Activated naive CD4-positive, alpha-beta T cell treated with anti-CD3 and anti-CD28 coated beads, Interleukin-2, amount 10 ng/mL, durations not matched to agents 7 days and 5 days (primary cell): ENCODE measurements at regions not wholly inside any gene's neighbourhood (a gene's known extent, or its start where the extent isn't known, plus 50 kb on each side); places are given as distances from the start of the nearest gene placed in this dataset.
"Not testable (repeated sequence)": the region's sequence is repeated elsewhere in the genome, so short reads cannot be mapped to it uniquely, and the experiment has no call there.

Source experiments
- CTCF ChIA-PET: fragments of 350-600 bp; sonication (Branson Sonifier 250); formaldehyde crosslinking; loops from one replicate; lab custom pipeline; 2021; ENCODE audit warnings: antibody characterized with exemption; lab: Charles Lee
- DNase-seq: peaks from one replicate; pipeline ENCODE4 v3.0.0-alpha.2; 2020
- H3K27ac Mint-ChIP-seq: one replicate; pipeline ENCODE4 v1.8.0; 2021; ENCODE audit warnings: mild to moderate bottlenecking, moderate library complexity, mixed read lengths
- H3K27me3 Mint-ChIP-seq: one replicate; pipeline ENCODE4 v1.8.0; 2021; ENCODE audit warnings: mild to moderate bottlenecking, mixed read lengths
- H3K36me3 Mint-ChIP-seq: one replicate; pipeline ENCODE4 v1.8.0; 2021; ENCODE audit warnings: mixed read lengths
- H3K4me1 Mint-ChIP-seq: one replicate; pipeline ENCODE4 v1.8.0; 2021; ENCODE audit warnings: mixed read lengths
- H3K4me3 Mint-ChIP-seq: one replicate; pipeline ENCODE4 v1.8.0; 2021; ENCODE audit warnings: mild to moderate bottlenecking, moderate library complexity, mixed read lengths
- H3K9me3 Mint-ChIP-seq: one replicate; pipeline ENCODE4 v1.8.0; 2021; ENCODE audit warnings: mixed read lengths

DNA sequence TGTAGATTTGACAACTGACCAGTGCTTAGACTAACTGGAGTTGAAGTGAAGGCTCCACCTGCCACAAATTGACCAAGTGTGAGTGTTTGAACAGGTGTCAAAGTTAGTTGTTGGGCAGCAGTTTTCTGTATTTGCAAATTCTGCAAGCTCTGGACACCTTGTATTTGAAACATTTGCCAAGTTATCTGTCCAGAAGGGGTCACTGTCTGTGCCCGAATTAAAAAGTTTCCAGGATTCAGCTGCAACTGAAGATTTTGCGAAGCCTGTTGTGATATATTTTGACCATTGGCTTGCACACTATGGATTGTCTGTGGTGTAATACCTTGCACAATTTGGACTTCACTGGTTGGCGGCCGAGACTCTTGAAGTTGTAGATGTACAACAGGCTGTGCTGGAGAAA lies 1690.7 kb downstream of the SLITRK5 start:
- Mint-ChIP-seq H3K4me1 (no peaks in the 10 kb centered on the region), H3K27ac (no peak overlapping the region), H3K27me3 (no peaks in the 10 kb centered on the region), H3K4me3 (no peak overlapping the region), H3K36me3 (no peaks in the 10 kb centered on the region), H3K9me3 (peaks cover 2% of the 10 kb centered on the region)
- no peak for DNase-seq
- CTCF ChIA-PET = interaction anchor here (1.2 kb wide), 1 partner anchor 11 kb away, joined by 3 read pairs; no protein-coding TSS in a partner anchor

DNA sequence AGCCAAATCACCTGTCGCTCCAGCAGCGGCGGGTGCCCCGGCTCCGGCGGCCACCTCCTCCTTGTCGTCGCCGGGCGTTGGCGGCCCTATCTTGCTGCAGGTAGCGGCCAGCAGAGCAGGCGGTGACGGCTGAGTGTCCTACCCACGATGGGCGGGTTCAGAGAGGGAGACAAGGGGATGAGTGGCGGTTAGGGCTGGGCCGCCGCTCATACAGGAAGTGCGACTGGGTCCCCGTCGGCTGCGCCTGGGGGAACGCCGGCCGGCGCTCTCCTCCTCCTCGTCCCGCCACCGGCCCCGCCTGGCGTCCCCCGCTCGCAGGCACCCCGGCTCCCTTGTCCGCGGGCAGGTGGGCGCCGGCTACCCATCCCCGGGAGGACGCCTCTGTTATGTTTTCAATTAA lies 1692.0 kb downstream of the SLITRK5 start:
- DNase-seq = no peak
- CTCF ChIA-PET = no interaction called here
- no peak overlapping the region for H3K4me3 Mint-ChIP-seq
- H3K36me3 Mint-ChIP-seq = no peaks in the 10 kb centered on the region
- H3K27ac Mint-ChIP-seq = no peak overlapping the region
- no peaks in the 10 kb centered on the region for H3K27me3 Mint-ChIP-seq
- peaks cover 2% of the 10 kb centered on the region for H3K9me3 Mint-ChIP-seq
- no peaks in the 10 kb centered on the region for H3K4me1 Mint-ChIP-seq

DNA sequence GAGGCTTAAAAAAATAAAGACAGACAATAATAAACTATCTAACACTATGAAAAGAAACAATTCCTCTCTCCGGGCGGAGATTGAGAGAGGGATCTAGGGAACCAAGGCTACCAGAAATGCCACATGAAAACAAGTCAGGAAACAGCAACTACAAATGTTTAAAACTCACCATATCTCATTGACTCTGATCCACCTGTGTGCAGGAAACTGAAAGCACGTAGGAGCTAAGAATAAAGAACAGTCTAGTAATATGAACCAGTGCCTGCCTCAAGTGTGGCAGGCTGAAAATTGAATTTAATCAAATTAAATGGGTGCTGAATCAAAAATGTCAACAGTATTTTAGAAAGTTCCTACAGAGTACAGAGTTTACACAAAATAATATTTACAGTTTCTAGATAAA lies 1701.0 kb downstream of the SLITRK5 start:
- H3K4me1 Mint-ChIP-seq = no peaks in the 10 kb centered on the region
- H3K36me3 Mint-ChIP-seq = no peaks in the 10 kb centered on the region
- peaks cover 2% of the 10 kb centered on the region for H3K9me3 Mint-ChIP-seq
- no peak overlapping the region for H3K27ac Mint-ChIP-seq
- DNase-seq = no peak
- no peaks in the 10 kb centered on the region for H3K27me3 Mint-ChIP-seq
- CTCF ChIA-PET = interaction anchor here (1.0 kb wide), 1 partner anchor 10 kb away, joined by 3 read pairs; no protein-coding TSS in a partner anchor
- H3K4me3 Mint-ChIP-seq = no peak overlapping the region

DNA sequence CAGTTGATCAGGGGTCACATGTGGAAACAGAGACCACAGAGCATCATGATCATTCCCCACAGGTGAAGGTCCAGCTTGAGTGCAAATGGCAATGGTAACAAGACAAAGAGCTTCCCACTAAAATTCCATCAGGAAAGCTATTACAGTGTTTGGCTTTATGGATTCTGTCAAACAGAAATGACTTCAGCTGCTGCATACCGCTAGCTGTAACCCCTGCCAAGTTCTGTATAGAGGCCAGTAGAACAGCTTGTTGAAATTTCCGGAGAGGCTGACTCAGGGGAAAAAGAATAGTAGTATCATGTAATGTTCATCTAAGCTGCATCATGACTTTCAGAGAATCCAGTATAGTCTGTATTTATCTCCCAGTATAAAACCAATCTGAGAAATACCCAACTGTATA lies 1704.7 kb downstream of the SLITRK5 start:
- no peak overlapping the region for H3K4me3 Mint-ChIP-seq
- CTCF ChIA-PET = no interaction called here
- peaks cover 2% of the 10 kb centered on the region for H3K9me3 Mint-ChIP-seq
- no peaks in the 10 kb centered on the region for H3K36me3 Mint-ChIP-seq
- no peak for DNase-seq
- no peak overlapping the region for H3K27ac Mint-ChIP-seq
- no peaks in the 10 kb centered on the region for H3K27me3 Mint-ChIP-seq
- H3K4me1 Mint-ChIP-seq = no peaks in the 10 kb centered on the region

DNA sequence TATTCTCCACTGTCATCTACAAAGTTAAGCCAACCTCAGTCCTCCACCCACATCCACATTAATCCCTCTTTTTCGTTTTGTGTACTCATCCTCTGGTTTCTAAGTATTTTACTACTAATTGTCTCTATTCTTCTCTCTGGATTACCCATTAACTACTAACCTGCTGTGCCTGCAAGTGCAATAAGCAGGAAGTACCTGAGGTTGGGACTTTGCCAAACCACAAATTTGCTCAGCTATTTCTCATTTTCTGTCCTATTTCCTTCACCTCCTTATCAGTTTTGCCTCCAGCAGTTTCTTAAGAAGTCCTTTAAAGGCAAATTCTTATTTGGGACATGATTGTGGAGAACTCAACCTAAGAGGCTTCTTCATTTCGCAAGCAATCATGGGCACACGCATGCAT lies 1708.9 kb downstream of the SLITRK5 start:
- Mint-ChIP-seq H3K27me3 (no peaks in the 10 kb centered on the region), H3K4me3 (no peak overlapping the region)
- CTCF ChIA-PET = no interaction called here

DNA sequence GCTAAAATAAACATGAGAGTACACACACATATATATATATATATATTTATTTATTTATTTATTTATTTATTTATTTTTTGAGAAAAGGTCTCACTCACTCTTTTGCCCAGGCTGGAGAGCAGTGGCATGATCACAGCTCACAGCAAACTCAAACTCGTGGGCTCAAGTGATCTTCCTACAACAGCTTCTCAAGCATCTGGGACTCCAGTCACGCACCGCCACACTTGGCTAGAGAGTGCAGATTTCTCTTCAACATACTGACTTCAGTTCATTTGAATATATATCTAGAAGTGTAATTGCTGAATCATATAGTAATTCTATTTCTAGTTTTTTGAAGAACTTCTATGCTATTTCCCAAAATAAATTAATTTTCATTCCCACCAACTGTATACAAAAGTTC lies 1711.8 kb downstream of the SLITRK5 start:
- H3K4me1 Mint-ChIP-seq = no peaks in the 10 kb centered on the region
- H3K36me3 Mint-ChIP-seq = no peaks in the 10 kb centered on the region
- peaks cover 2% of the 10 kb centered on the region for H3K9me3 Mint-ChIP-seq
- CTCF ChIA-PET = no interaction called here
- H3K27me3 Mint-ChIP-seq = no peaks in the 10 kb centered on the region
- DNase-seq = no peak
- no peak overlapping the region for H3K4me3 Mint-ChIP-seq
- H3K27ac Mint-ChIP-seq = no peak overlapping the region

More for the DNA sequence above, 1708.9 kb downstream of the SLITRK5 start:
- Mint-ChIP-seq H3K27ac (no peak overlapping the region), H3K9me3 (peaks cover 2% of the 10 kb centered on the region), H3K36me3 (no peaks in the 10 kb centered on the region), H3K4me1 (no peaks in the 10 kb centered on the region)
- no peak for DNase-seq

DNA sequence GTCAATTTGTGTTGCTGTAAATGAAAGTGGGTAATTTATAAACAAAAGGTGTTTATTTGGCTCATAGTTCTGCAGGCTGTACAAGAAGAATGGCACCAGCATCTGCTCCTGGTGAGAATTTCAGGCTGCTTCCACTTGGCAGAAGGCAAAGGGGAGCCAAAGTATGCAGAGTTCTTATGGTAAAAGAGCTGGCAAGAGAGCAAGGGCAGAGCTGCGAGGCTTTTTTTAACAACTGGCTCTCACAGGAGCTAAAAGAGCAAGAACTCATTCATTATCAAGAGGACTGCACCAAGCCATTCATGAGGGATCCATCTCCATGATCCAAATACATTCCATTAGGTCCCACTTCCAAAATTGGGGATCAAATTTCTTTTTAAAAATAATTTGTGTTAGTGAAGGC lies 1712.7 kb downstream of the SLITRK5 start:
- H3K4me3 Mint-ChIP-seq = no peak overlapping the region
- no peak for DNase-seq
- no peaks in the 10 kb centered on the region for H3K4me1 Mint-ChIP-seq
- CTCF ChIA-PET = no interaction called here
- H3K27me3 Mint-ChIP-seq = no peaks in the 10 kb centered on the region
- no peak overlapping the region for H3K27ac Mint-ChIP-seq
- peaks cover 2% of the 10 kb centered on the region for H3K9me3 Mint-ChIP-seq
- H3K36me3 Mint-ChIP-seq = no peaks in the 10 kb centered on the region

DNA sequence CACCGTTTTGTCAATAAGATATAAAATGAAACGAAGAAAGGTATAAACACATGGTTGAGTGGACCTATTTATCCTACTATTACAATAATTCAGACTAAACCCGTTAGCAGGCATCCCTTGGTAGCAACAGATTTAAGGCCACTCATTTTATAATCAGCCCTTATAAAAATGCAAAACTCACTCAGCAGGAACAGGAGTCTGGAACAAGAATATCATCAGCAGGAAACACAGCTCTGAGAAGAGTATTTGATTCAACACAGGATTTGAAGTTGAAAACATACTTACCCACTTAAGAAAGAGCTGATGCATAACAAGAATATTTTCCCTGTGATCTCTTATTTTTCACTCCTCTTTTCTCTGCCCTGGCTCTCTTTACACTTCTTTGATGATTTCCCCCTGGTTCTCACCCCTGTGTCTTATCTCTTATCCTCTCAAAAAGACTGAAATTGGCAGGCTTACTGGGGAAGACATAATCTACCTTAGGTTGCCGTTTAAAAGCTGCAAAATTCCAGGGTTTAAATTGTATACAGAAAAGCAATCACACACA lies 1722.7 kb downstream of the SLITRK5 start:
- CTCF ChIA-PET = no interaction called here
- DNase-seq = no peak
- no peaks in the 10 kb centered on the region for H3K27me3 Mint-ChIP-seq

DNA sequence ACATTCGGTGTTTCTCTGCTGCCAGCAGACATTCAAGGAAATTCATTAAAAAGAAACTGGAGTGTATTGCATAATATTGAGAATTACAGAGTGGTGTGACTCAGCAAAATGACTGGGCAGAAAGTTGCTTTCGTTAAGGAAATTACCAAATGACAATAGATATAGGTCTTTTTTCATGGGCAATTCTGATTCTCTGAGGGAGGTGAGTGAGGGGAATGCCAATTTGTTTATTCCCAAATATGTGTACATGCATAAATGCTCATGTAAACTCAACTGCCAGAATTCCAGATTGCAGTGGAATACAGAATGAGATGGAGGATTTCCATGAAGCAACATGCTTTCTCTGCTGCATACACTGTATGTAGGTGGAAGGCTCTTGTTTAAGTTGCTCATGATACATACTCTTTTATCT lies 1730.1 kb downstream of the SLITRK5 start:
- H3K9me3 Mint-ChIP-seq = peaks cover 1% of the 10 kb centered on the region
- H3K36me3 Mint-ChIP-seq = no peaks in the 10 kb centered on the region
- H3K27me3 Mint-ChIP-seq = no peaks in the 10 kb centered on the region
- no peak overlapping the region for H3K4me3 Mint-ChIP-seq
- H3K27ac Mint-ChIP-seq = no peak overlapping the region
- H3K4me1 Mint-ChIP-seq = no peaks in the 10 kb centered on the region
- no peak for DNase-seq
- CTCF ChIA-PET = no interaction called here

More for the DNA sequence above, 1722.7 kb downstream of the SLITRK5 start:
- peaks cover 6% of the 10 kb centered on the region for H3K9me3 Mint-ChIP-seq
- H3K36me3 Mint-ChIP-seq = no peaks in the 10 kb centered on the region
- no peak overlapping the region for H3K27ac Mint-ChIP-seq
- no peak overlapping the region for H3K4me3 Mint-ChIP-seq
- no peaks in the 10 kb centered on the region for H3K4me1 Mint-ChIP-seq

DNA sequence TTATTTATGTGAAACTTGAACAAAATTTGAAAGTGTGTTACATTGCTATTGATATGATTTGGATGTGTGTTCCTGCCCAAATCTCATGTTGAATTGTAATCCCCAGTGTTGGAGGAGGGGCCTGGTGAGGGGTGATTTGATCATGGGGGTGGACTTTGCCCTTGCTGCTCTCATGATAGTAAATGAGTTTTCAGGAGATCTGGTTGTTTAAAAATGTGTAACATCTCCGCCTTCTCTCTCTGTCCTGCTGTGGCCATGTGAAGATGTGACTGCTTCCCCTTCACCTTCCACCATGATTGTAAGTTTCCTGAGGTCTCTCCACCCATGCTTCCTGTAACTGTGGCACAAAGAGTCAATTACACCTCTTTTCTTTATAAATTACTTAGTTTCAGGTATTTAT lies 1731.0 kb downstream of the SLITRK5 start:
- H3K4me1 Mint-ChIP-seq = no peaks in the 10 kb centered on the region
- DNase-seq = no peak
- CTCF ChIA-PET = no interaction called here
- no peaks in the 10 kb centered on the region for H3K9me3 Mint-ChIP-seq
- H3K4me3 Mint-ChIP-seq = no peak overlapping the region
- no peak overlapping the region for H3K27ac Mint-ChIP-seq
- H3K27me3 Mint-ChIP-seq = no peaks in the 10 kb centered on the region
- no peaks in the 10 kb centered on the region for H3K36me3 Mint-ChIP-seq

DNA sequence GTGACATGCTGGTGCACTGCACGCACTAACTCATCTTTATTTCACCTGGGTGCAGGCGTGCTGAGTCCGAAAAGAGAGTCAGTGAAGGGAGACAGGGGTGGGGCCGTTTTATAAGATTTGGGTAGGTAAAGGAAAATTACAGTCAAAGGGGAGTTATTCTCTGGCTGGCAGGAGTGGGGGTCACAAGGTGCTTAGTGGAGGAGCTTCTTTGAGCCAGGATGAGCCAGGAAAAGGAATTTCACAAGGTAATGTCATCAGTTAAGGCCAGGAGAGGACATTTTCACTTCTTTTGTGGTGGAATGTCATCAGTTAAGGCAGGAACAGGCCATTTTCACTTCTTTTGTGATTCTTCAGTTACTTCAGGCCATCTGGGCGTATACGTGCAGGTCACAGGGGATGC lies 1734.9 kb downstream of the SLITRK5 start:
- H3K9me3 Mint-ChIP-seq, DNase-seq, CTCF ChIA-PET, H3K4me3 Mint-ChIP-seq, H3K36me3 Mint-ChIP-seq, H3K27ac Mint-ChIP-seq, H3K27me3 Mint-ChIP-seq, H3K4me1 Mint-ChIP-seq: not testable (repeated sequence)

DNA sequence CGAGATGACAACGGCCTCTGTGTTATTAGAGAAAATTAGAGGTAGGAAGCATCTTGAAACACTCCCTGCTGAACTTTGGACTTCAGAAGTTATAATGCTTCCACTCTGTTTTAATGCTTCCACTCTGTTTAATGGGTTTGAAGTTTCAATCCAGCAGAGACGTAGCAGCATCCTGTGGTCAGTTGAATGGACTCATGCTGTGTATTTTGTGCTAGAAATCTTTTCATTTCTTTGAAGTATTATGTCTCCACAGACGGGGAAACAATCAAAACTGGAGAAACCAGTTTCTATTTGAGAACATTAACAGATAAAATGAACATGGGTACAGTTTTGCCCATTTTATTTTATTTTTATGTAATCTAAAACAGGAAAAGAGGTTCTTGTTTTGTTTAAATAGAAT lies 1736.2 kb downstream of the SLITRK5 start:
- peaks cover 3% of the 10 kb centered on the region for H3K9me3 Mint-ChIP-seq
- no peak overlapping the region for H3K27ac Mint-ChIP-seq
- no peaks in the 10 kb centered on the region for H3K36me3 Mint-ChIP-seq
- H3K4me1 Mint-ChIP-seq = no peaks in the 10 kb centered on the region
- no peaks in the 10 kb centered on the region for H3K27me3 Mint-ChIP-seq
- DNase-seq = no peak
- H3K4me3 Mint-ChIP-seq = no peak overlapping the region
- CTCF ChIA-PET = no interaction called here

DNA sequence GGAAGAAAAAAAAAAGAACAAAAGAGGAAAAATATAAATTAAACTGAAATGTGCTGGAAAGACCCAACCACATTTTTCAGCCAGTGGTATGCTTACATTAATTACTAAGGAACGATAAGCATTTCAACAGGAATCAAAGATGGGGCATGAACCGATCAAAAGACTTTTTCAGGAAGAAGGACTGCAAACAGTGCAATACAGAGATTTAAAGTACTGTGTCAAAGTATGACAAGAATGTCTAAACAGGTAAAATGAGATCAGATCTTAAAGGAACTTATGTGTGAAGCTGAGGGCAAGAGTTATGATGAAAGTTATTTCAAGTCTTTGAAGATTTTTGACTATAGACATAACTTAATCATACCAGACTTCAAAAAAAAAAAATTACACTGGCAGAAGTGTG lies 1761.8 kb downstream of the SLITRK5 start:
- H3K9me3 Mint-ChIP-seq = peaks cover 7% of the 10 kb centered on the region
- H3K4me1 Mint-ChIP-seq = no peaks in the 10 kb centered on the region
- H3K36me3 Mint-ChIP-seq = no peaks in the 10 kb centered on the region
- H3K27me3 Mint-ChIP-seq = no peaks in the 10 kb centered on the region
- CTCF ChIA-PET = no interaction called here
- DNase-seq = no peak
- no peak overlapping the region for H3K4me3 Mint-ChIP-seq
- H3K27ac Mint-ChIP-seq = no peak overlapping the region

DNA sequence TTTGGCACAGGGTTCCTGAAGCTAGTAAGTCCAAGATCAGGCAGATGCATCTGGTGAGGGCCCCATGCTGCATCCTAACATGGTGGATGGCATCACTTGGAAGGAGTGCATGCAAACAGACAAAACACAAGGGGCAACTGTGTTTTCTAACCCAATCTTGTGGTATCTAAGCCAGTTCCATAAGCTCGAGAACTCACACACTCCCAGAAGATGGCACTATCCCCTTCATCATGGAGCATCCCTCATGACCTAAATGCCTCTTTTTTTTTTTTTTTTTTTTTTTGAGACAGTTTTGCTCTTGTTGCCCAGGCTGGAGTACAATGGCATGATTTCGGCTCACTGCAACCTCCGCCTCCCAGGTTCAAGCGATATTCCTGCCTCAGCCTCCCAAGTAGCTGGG lies 1763.5 kb downstream of the SLITRK5 start:
- H3K4me1 Mint-ChIP-seq, DNase-seq, H3K27ac Mint-ChIP-seq, CTCF ChIA-PET, H3K36me3 Mint-ChIP-seq, H3K9me3 Mint-ChIP-seq, H3K27me3 Mint-ChIP-seq, H3K4me3 Mint-ChIP-seq: not testable (repeated sequence)

DNA sequence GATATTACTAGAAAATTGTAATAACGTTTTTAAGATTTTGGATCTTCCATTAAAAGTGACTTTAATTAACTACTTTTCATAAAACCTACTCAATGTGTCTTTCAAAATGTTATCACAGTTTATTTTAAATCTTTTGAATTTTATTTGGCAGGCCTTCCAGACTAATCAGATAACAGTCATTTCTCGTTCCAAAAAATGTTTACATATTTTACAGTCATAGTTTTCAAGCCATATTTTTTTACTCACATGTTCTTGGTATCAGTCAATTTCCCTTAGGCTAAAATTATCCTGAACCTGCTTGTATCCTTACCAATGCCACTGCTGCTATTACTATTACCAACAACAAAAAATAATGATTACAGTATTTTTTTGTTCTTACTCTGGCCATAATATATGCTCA lies 1783.5 kb downstream of the SLITRK5 start:
- no peak overlapping the region for H3K27ac Mint-ChIP-seq
- H3K27me3 Mint-ChIP-seq = no peaks in the 10 kb centered on the region
- no peaks in the 10 kb centered on the region for H3K36me3 Mint-ChIP-seq
- H3K9me3 Mint-ChIP-seq = peaks cover 4% of the 10 kb centered on the region
- DNase-seq = no peak
- H3K4me3 Mint-ChIP-seq = no peak overlapping the region
- no peaks in the 10 kb centered on the region for H3K4me1 Mint-ChIP-seq
- CTCF ChIA-PET = no interaction called here

DNA sequence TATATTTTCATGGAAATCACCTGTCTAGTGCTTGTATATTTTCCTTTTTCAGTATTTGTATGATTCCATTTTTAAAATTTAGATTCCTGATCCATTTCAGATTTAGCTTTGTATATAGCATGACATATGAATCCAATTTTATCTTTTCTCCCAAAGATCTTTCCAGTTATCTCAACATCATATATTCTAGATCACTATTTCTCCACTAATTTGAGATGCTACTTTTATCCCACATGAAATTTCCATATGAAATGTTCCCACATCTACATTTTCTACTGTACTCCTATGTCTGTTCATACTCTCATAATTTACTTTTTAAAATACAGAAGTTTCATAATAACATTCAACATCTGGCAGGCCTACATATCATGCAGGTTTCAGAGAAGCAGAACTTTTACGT lies 1784.1 kb downstream of the SLITRK5 start:
- H3K36me3 Mint-ChIP-seq = no peaks in the 10 kb centered on the region
- H3K27me3 Mint-ChIP-seq = no peaks in the 10 kb centered on the region
- no peak for DNase-seq
- CTCF ChIA-PET = no interaction called here
- peaks cover 4% of the 10 kb centered on the region for H3K9me3 Mint-ChIP-seq
- no peaks in the 10 kb centered on the region for H3K4me1 Mint-ChIP-seq
- H3K4me3 Mint-ChIP-seq = no peak overlapping the region
- no peak overlapping the region for H3K27ac Mint-ChIP-seq
